ENCODE measurements at regions not wholly inside any gene's neighbourhood (a gene's known extent, or its start where the extent isn't known, plus 50 kb on each side); places are given as distances from the start of the nearest gene placed in this dataset.

- Histone ChIP-seq H3K27ac (ENCODE audit: low read length) (no peak overlapping the region), H3K9me3 (replicated peaks; ENCODE audit: insufficient read depth, low read length) (no peaks in the 10 kb centered on the region), H3K4me3 (ENCODE audit: low read length) (no peak overlapping the region), H3K4me1 (ENCODE audit: low read length) (no peaks in the 10 kb centered on the region), H3K27me3 (replicated peaks; ENCODE audit: insufficient read depth, low read length) (no peaks in the 10 kb centered on the region), H3K9ac (ENCODE audit: low read length) (no peak overlapping the region), H3K9me2 (replicated peaks; ENCODE audit: insufficient read depth, low read length) (no peaks in the 10 kb centered on the region), H3K36me3 (replicated peaks; ENCODE audit: insufficient read depth, low read length) (no peaks in the 10 kb centered on the region), H3K4me2 (ENCODE audit: low read depth, low read length) (no peak overlapping the region), H3K79me2 (ENCODE audit: low read length) (no peaks in the 10 kb centered on the region), H4K20me1 (ENCODE audit: insufficient read depth, low read length) (no peaks in the 10 kb centered on the region), H2AFZ (ENCODE audit: low read length) (no peak overlapping the region), H3F3A (ENCODE audit: insufficient read depth, low read length) (no peaks in the 10 kb centered on the region)
- DNase-seq, result no peak
- no peak for TF ChIP-seq EZH2 (optimal IDR thresholded peaks at IDR 0.05; ENCODE audit: low read depth, low read length)
- no peak for TF ChIP-seq CTCF (IDR thresholded peaks at IDR 0.05; ENCODE audit: low read length)
- no peak for TF ChIP-seq EZH2phosphoT487 (IDR thresholded peaks at IDR 0.05; ENCODE audit: low read length)
Observed at GRCh38 chr2:126329173-126329572, 326.8 kb upstream of the GYPC start.

GRCh38 chr2:126342457-126342856 is 313.5 kb upstream of the GYPC start:
- H3K4me1 ChIP-seq (ENCODE audit: low read length), result no peaks in the 10 kb centered on the region
- H3F3A ChIP-seq (ENCODE audit: insufficient read depth, low read length), result no peaks in the 10 kb centered on the region
- H3K36me3 ChIP-seq (replicated peaks; ENCODE audit: insufficient read depth, low read length), result no peaks in the 10 kb centered on the region
- H2AFZ ChIP-seq (ENCODE audit: low read length), result no peak overlapping the region
- DNase-seq, result no peak
- H4K20me1 ChIP-seq (ENCODE audit: insufficient read depth, low read length), result no peaks in the 10 kb centered on the region
- H3K79me2 ChIP-seq (ENCODE audit: low read length), result no peaks in the 10 kb centered on the region
- H3K9me3 ChIP-seq (replicated peaks; ENCODE audit: insufficient read depth, low read length), result no peaks in the 10 kb centered on the region
- H3K27ac ChIP-seq (ENCODE audit: low read length), result no peak overlapping the region
- no peak for TF ChIP-seq EZH2phosphoT487 (IDR thresholded peaks at IDR 0.05; ENCODE audit: low read length)
- TF ChIP-seq EZH2 (optimal IDR thresholded peaks at IDR 0.05; ENCODE audit: low read depth, low read length), result no peak
- no peak for TF ChIP-seq CTCF (IDR thresholded peaks at IDR 0.05; ENCODE audit: low read length)
- no peak overlapping the region for H3K4me3 ChIP-seq (ENCODE audit: low read length)
- H3K9me2 ChIP-seq (replicated peaks; ENCODE audit: insufficient read depth, low read length), result no peaks in the 10 kb centered on the region
- no peak overlapping the region for H3K4me2 ChIP-seq (ENCODE audit: low read depth, low read length)
- H3K27me3 ChIP-seq (replicated peaks; ENCODE audit: insufficient read depth, low read length), result no peaks in the 10 kb centered on the region
- H3K9ac ChIP-seq (ENCODE audit: low read length), result no peak overlapping the region

- DNase-seq, result no peak
- Histone ChIP-seq H3F3A (ENCODE audit: insufficient read depth, low read length) (no peaks in the 10 kb centered on the region), H3K4me1 (ENCODE audit: low read length) (no peaks in the 10 kb centered on the region), H2AFZ (ENCODE audit: low read length) (no peak overlapping the region), H4K20me1 (ENCODE audit: insufficient read depth, low read length) (no peaks in the 10 kb centered on the region), H3K9me2 (replicated peaks; ENCODE audit: insufficient read depth, low read length) (no peaks in the 10 kb centered on the region), H3K9me3 (replicated peaks; ENCODE audit: insufficient read depth, low read length) (no peaks in the 10 kb centered on the region), H3K4me2 (ENCODE audit: low read depth, low read length) (no peak overlapping the region), H3K79me2 (ENCODE audit: low read length) (no peaks in the 10 kb centered on the region), H3K36me3 (replicated peaks; ENCODE audit: insufficient read depth, low read length) (no peaks in the 10 kb centered on the region), H3K4me3 (ENCODE audit: low read length) (no peak overlapping the region), H3K9ac (ENCODE audit: low read length) (no peak overlapping the region), H3K27me3 (replicated peaks; ENCODE audit: insufficient read depth, low read length) (no peaks in the 10 kb centered on the region), H3K27ac (ENCODE audit: low read length) (no peak overlapping the region)
- TF ChIP-seq EZH2phosphoT487 (IDR thresholded peaks at IDR 0.05; ENCODE audit: low read length), result no peak
- TF ChIP-seq EZH2 (optimal IDR thresholded peaks at IDR 0.05; ENCODE audit: low read depth, low read length), result no peak
- no peak for TF ChIP-seq CTCF (IDR thresholded peaks at IDR 0.05; ENCODE audit: low read length)
Observed at GRCh38 chr2:126343136-126343535, 312.8 kb upstream of the GYPC start.
